GM19468 (cell line): ENCODE measurements at regions not wholly inside any gene's neighbourhood (a gene's known extent, or its start where the extent isn't known, plus 50 kb on each side); places are given as distances from the start of the nearest gene placed in this dataset.
"Not testable (repeated sequence)": the region's sequence is repeated elsewhere in the genome, so short reads cannot be mapped to it uniquely, and the experiment has no call there.

Source experiments
- ATAC-seq: cut with Tn5 transposase; IDR thresholded peaks from one replicate; pipeline ENCODE4 v1.9.1; 2021; ENCODE audit warnings: mild to moderate bottlenecking, moderate library complexity, moderate number of reproducible peaks; ENCODE audit not compliant: unreplicated experiment; ENCODE audit errors: extremely low read depth

DNA sequence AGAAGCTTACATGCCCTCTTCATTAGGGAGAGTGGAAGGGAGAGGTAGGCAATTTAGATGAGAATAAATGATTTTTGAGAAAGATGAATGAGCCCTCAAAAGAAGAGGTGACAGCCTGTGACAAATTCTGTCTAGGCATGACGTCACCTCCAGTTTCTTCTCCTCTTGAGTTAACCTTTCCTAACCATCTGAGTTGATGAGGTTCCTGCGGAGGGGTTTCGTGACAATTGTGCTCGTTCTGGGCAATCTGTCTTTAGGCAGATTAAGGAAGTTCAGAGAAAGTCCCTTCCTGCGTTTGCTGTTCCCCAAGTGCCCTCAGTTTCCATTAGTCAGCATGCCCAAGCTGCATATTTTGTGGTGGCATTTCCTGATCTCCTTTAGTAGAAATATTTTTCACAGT lies 640.2 kb upstream of the SYT4 start:
- no peak for ATAC-seq

DNA sequence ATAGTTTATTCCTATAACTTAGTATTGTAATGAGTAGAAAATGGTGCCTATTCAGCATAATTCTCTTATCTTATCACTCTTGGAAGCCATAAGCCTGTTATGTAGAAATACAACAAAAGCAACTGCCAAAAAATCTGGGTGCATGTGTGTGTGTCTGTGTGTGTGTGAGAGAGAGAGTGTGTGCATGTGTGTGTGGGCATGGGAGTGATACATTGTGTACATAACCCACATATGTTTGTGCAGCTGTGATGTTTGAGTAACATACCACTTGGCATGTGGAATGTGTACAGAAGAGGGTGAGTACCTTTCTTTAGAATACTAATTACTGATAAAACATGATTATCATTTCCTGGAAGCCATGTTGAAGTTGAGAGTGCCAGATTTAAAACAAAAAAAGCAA lies 642.3 kb upstream of the SYT4 start:
- ATAC-seq: no peak

DNA sequence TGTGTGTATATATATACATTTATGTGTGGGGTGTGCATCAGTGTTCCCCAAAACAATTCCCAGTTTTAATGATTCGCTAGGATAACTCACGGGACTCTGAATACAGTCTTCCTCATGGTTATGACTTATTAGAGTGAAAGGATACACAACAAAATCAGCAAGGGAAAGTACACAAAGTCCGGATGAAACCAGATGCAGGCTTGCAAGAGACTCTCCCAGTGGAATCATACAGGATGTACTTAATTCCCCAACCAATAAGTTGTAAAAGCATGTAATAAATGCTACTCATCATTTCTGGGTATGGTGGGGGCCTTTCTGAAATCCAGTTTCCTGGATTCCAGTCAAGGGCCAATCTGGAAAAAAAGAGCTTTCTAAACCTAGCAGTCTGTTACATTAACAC lies 654.1 kb upstream of the SYT4 start:
- no peak for ATAC-seq

DNA sequence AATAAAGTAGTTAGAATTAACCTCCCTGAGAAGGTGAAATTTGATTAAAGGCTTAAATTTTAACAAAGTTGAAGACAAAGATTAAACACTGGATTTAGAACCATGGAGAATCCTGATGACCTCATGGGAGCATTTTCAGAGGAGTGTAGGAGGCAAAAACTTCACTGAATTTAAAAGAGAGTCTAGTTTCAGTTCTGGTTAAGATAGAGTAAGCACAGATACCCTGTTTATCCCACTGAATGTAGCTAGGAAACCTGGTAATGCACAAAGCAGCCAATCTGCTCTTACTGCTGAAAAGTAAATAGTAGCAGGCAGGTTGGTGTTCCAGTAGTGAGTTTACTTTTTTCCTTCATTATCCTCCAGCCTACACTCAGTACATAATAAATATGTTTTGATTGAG lies 654.9 kb upstream of the SYT4 start:
- no peak for ATAC-seq

DNA sequence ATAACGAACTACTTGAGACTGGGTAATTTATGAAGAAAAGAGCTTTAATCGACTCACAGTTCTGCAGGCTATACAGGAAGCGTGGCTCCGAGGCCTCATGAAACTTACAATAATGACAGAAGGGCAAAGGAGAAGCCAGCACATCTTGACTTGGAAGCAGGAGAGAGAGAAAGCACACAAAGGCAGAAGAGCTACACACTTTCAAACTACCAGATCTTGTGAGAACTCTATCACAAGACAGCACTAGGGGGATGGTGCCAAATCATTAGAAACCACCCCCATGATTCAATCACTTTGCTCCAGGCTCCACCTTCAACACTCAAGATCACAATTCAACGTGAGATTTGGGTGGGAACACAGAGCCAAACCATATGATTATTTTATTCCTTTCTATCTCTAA lies 655.9 kb upstream of the SYT4 start:
- ATAC-seq: no peak

DNA sequence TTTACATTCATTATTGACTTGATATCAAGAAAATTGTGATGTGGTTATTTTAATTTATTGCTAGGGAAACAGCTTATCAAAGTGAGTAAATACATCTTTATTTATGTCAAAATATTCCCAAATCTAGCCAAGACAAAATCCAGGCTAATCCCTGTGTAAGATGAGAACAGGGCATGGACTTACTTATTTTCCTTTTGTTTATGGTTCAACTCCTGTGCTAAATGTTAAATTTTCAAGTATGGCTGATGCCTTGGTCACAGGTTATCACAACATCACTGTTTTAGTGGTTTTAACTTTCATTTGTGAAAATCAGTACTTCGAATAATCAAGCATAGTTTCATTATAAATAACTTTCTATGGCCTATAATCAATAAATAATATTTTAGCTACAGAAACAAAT lies 657.0 kb upstream of the SYT4 start:
- ATAC-seq: no peak

DNA sequence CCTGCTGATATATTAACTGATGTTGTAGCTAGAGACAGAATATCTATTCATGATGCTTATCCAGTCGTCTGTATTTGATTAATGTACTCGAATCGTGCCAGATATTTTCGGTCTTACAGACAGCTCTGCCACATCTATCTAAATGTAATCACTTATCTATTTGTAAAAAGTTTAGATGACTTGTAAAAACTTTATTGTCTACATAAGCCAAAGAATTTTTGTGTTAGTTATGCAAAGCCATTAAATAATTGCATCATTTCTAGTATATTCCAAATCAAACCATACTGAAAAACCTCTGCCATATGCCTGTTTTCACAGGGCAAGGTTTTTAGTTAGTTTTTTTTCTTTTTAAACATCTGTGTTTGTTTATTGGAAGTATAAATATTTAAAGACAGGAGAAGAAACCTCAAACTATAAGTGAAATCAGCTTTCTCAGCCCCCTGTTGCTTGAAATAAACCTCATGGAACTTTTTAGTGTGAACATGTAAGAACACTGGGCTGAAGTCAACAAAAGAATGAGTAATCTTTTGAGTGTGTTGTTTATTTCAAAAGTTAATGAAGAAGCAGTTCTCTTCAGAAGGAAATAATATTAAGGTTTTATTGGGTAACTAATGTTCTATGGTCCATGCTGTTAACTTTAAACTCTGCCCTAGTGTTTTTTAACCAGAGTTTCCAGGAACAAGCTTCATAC lies 657.6 kb upstream of the SYT4 start:
- ATAC-seq: no peak

DNA sequence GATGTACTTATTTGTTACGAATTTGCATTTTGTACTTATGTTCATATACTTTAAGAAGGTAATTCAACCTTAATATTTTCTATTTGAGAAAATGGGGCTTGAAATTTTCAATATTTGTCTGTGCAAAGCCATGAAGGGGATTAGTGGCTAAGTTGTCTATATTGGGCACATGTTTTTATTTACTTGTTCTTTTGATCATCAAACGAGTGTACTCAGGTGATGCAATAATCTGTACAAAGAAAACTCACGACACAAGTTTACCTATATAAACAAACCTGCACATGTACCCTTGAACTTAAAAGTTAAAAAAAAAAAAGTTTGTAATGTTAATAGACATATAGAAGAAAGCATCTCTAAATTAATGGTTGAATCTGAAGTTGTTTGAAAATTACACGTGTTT lies 658.9 kb upstream of the SYT4 start:
- ATAC-seq: no peak

DNA sequence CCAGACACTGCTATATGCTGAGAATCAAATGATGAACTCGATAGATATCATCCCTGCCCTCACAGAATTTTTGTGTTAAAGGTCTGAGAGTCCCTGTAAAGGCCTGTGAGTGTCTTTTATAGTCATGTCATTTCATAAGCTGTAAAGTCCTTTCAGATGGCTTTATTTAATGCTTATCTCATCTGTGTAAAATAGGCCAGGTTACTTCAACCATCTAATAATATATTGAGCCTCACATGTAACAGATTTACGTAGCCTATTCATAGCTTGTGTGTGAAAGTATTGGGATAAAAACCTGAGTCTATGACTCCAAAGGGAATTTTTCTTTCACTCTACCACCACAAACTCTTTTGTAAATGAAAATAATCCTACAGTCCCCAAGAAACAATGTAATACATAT lies 672.0 kb upstream of the SYT4 start:
- ATAC-seq: no peak

DNA sequence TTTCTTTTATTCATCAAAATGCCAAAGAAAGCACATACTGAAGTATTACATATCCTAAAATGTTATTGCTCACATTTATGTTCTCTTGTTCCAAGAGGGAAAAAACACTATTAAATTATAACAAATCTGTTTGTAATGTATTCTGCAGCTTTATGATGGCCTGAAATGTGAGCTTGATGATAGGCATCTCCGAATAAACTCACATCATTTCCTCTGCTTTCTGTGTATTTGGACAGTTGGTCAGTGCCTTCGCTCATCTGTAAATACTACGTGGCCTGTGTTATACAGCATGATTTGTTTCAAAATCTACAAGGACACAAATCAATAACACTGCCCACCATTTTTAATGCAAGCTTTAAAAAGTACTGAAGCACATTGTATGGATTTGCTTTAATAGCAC lies 672.8 kb upstream of the SYT4 start:
- no peak for ATAC-seq

DNA sequence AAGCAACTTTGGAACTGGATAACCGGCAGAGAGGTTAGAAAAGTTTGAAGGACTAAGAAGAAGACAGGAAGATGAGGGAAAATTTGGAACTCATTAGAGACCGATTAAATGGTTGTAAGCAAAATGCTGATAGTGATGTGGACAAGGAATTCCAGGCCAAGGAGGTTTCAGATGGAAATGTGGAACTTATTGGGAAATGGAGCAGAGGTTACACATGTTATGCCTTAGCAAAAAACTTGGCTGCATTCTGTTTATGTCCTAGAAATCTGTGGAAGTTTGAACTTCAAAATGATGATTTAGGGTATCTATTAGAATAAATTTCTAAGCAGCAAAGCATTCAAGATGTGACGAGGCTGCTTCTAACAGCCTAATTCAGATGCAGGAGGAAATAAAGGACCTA lies 675.1 kb upstream of the SYT4 start:
- ATAC-seq: no peak

DNA sequence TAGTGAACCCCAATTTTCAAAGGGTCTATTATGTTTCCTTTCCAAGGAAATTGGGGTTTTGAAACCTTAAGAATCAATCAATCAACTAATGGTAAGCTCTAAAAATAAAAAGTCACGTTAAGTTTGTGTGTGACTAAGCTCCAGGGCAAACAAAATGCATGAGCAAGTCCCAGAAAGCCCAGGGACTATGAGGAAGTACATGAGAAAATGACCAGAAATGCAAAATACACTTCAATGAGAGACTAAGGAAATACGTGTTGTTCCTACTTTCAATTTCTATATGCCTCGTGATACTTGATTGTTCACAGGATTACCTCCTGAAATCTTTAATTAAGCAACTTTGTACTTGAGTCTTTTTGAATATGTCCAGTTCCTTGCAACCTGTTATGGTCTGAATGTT lies 684.4 kb upstream of the SYT4 start:
- no peak for ATAC-seq

DNA sequence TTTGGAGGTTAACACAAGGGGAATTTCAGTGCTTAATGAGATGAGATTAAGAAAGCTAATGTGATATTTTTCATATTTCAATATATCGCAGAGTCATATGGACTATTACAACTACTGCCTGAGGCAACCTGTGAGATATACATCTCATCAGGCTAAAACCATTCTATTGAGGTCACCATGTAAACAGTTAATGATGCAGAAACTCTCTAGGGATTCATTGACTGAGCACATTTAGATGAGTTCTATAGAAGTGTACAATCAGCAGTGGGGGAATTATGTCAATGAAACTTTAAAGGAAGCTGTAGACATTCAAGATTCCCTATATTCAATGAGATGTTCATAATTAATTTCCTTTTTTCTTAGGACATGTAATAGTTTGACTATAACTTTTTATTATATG lies 687.4 kb upstream of the SYT4 start:
- no peak for ATAC-seq

DNA sequence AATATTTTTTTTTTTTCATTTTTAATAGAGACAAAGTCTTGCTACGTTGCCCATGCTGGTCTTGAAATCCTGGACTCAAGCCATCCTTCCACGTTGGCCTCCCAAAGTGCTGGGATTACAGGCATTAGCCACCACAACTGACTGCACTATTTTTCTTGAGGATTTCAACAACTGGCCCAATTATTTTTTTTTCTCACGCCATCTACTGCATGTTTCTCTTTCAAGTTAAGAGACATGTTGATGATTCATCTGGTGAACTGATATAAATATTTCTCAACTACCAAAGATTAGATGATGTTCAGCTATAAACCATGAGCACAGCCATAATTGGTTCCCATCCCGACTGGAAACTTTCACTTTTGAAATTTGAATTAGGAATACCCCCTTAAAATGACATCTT lies 688.4 kb upstream of the SYT4 start:
- no peak for ATAC-seq

DNA sequence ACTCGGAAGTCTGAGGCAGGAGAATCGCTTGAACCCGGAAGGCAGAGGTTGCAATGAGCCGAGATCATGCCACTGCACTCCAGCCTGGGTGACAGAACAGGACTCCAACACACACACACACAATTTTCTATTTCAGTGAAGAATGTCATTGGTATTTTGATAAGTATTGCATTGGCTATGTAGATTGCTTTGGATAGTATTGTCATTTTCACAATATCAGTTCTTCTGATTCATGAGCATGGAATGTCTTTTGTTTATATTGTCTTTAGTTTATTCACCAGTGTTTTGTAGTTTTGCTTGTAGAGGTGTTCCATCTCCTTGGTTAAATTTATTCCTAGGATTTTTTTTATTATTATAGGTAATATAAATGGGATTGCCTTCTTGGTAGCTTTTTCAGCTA lies 693.4 kb upstream of the SYT4 start:
- no peak for ATAC-seq

DNA sequence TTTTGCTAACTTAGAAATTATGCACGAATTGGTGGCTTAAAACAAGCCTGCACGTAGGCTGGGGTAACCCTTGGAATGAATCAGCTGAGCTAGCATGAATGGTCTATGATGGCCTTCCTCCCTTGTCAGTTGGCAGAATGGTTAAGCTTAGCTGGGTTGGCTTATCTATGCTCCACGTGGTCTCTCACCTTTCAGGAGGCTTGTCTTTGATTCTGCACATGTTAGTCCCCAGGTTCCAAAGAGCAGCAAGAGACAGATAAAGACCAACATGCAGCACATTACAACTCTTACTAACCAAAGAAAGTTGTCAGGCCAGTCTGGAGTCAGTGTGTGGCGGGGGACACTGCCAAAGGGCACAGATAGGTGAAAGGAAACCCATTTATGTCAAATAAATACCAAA lies 700.9 kb upstream of the SYT4 start:
- ATAC-seq: no peak

DNA sequence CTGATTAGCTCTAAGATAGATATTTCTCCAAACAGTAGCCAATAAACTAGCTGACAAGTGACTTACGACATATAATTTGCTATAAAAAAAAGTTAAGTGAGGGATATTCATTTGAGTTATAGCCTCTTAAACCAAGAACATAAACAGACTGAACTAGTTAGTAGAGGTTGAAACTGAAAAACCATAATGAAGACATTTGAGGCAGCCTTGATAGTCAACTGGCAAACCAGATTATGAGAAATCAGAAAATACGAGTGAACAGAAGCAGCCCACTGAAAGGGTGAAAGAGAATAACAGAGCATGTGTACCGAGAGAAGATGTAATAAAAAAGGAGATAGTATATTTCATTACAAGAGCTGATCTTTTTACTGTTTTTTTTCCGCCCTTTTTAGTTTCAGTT lies 698.1 kb upstream of the SETBP1 start:
- ATAC-seq: no peak

DNA sequence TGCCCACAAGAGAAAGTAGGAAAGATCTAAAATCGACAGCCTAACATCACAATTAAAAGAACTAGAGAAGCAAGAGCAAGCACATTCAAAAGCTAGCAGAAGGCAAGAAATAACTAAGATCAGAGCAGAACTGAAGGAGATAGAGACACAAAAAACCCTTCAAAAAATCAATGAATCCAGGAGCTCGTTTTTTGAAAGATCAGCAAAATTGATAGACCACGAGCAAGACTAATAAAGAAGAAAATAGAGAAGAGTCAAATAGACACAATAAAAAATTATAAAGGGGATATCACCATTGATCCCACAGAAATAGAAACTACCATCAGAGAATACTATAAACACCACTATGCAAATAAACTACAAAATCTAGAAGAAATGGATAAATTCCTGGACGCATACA lies 693.6 kb upstream of the SETBP1 start:
- not testable (repeated sequence) for ATAC-seq

DNA sequence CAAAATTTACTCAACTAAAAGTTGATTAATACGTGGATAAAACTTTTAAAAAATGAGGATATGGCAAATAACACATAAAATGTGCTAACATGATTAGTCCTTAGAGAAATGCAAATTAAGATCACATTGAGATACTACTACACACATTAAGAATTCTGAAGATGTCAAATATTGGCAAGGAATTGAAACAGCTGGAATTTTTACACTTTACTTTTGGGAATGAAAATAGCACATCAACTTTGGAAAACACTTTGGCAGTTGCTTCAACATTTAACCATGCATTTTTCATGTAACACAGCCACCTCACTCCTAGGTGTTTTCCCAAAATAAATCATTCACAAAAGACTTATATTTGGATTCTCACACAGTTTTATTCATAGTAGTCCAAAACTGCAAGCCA lies 687.9 kb upstream of the SETBP1 start:
- ATAC-seq: no peak

DNA sequence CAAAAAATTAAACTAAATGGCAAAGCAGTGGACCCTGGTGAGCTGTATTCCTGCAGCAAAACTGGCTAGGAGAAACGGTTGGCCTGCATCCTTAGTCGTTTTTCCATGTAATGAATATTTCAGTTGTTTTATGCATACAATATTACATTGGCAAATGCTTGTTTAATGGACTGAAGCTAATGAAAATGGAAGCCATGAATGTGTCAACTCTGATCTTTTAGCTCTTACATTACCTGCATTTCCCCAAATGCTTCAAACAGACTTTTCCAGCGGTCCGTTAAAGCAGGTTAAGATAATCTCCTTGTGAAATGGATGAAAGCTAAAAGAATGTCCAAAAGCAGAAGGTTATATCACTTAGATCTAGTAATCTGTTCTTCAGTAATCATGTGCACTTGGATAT lies 686.3 kb upstream of the SETBP1 start:
- ATAC-seq: no peak

DNA sequence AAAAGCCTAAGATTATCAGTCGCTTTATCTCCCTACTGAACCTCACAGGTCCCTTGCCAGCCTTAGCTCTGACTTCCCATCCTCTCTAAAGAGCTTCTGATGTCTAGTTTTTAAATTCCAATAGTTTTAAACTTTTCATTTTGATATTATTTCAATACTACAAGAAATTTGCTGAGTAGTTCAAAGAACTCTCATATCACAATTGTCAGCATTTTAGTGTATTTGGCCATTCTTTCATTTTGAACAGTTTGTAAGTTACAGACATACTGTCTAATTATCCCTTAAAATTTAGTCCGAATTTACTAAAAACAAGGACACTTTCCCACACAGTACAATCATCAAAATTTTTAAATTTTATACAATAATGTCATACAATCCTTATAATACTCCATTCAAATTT lies 666.8 kb upstream of the SETBP1 start:
- no peak for ATAC-seq

DNA sequence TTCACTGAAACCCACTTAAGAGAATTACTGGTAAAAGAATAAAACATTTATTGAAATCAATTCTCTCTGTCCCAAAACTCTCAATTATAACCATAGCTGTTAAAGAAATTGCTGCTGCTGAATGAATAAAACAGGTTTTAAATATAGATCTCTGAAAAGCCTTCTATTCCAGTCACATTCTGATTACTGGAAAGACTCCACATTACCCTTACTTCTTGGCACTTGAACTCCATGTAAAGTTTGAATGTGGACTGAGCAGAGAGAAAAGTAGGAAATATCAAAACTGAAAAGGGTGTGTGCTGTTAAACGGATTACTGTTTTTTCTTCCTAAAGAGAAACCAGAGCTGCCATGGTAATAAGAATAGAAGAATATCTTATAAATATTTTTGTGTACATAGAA lies 655.3 kb upstream of the SETBP1 start:
- ATAC-seq: no peak

DNA sequence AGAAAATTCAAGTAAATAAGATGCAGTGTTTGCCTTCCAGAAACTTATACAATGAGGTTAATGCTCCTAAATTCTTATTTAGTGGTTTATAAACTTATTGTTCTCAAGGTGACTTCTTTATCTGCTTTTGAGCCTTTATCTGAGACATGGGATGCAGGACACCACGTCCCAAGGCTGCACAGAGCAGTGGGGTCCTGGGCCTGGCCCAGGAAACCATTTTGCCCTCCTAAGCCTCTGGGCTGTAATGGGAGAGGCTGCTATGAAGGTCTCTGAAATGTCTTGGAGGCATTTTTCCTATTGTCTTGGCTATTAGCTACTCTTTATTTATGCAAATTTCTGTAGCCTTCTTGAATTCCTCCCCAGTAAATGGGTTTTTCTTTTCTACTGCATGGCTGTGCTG lies 652.6 kb upstream of the SETBP1 start:
- no peak for ATAC-seq
